HL-60 (cell line): ENCODE measurements at regions not wholly inside any gene's neighbourhood (a gene's known extent, or its start where the extent isn't known, plus 50 kb on each side); places are given as distances from the start of the nearest gene placed in this dataset.

Experiments
- DNase-seq, 2 experiments: peaks; one replicate each; pipeline ENCODE4 v3.0.0-alpha.2; 2010 to 2020; ENCODE audit warnings: low read depth in 1 of 2, low spot score in 1 of 2
- H3K27ac ChIP-seq: fragments of 250-450 bp; sonication (Bioruptor Pico); replicated peaks from 2 replicates; pipeline ENCODE4 v1.5.1; 2020; ENCODE audit warnings: mild to moderate bottlenecking, moderate library complexity
- H3K27me3 ChIP-seq: fragments of 250-450 bp; sonication (Bioruptor Pico); 2 replicates; pipeline ENCODE4 v1.5.1; 2021; ENCODE audit warnings: mild to moderate bottlenecking, moderate library complexity; ENCODE audit not compliant: insufficient read depth, poor library complexity, severe bottlenecking
- H3K4me3 ChIP-seq: replicated peaks from 2 replicates; pipeline ENCODE4 v1.5.1; 2011; ENCODE audit warnings: mild to moderate bottlenecking, control low read depth, low read length; ENCODE audit not compliant: insufficient read depth
- CTCF ChIP-seq: IDR thresholded peaks from one replicate; pipeline ENCODE4 v1.5.1; 2011; ENCODE audit warnings: low read length, control low read depth, inconsistent platforms; ENCODE audit not compliant: insufficient read depth
- GABPA ChIP-seq: IDR thresholded peaks from 2 replicates; pipeline ENCODE4 v1.6.1; 2012; ENCODE audit warnings: low read depth
- POLR2AphosphoS5 ChIP-seq: IDR thresholded peaks from 2 replicates; pipeline ENCODE4 v1.6.1; 2012; ENCODE audit warnings: low read depth
- REST ChIP-seq: IDR thresholded peaks from 2 replicates; pipeline ENCODE4 v1.6.1; 2012; ENCODE audit warnings: low read depth; ENCODE audit not compliant: insufficient replicate concordance
- SPI1 ChIP-seq: IDR thresholded peaks from 2 replicates; pipeline ENCODE4 v1.6.1; 2012; ENCODE audit warnings: low read depth, mild to moderate bottlenecking, borderline replicate concordance

GRCh38 chr1:208880433-208881100 lies 636.4 kb upstream of the PLXNA2 start:
- DNase-seq: no peak
- no peak overlapping the region for H3K27ac ChIP-seq
- TF ChIP-seq CTCF (no peak), REST (no peak), POLR2AphosphoS5 (no peak), SPI1 (no peak), GABPA (no peak)

GRCh38 chr1:208885060-208885459 lies 640.9 kb upstream of the PLXNA2 start:
- no peak overlapping the region for H3K4me3 ChIP-seq
- no peak for DNase-seq

More at GRCh38 chr1:208880433-208881100, 636.4 kb upstream of the PLXNA2 start:
- H3K27me3 ChIP-seq: no peaks in the 10 kb centered on the region
- H3K4me3 ChIP-seq: no peak overlapping the region

More at GRCh38 chr1:208885060-208885459, 640.9 kb upstream of the PLXNA2 start:
- H3K27ac ChIP-seq: no peak overlapping the region
- no peaks in the 10 kb centered on the region for H3K27me3 ChIP-seq
- TF ChIP-seq SPI1 (no peak), POLR2AphosphoS5 (no peak), REST (no peak), CTCF (no peak), GABPA (no peak)
